ENCODE measurements at regions not wholly inside any gene's neighbourhood (a gene's known extent, or its start where the extent isn't known, plus 50 kb on each side); places are given as distances from the start of the nearest gene placed in this dataset.
"Not testable (repeated sequence)": the region's sequence is repeated elsewhere in the genome, so short reads cannot be mapped to it uniquely, and the experiment has no call there.

- not testable (repeated sequence) for DNase-seq (ENCODE audit: low read depth in 4 of 4, low spot score in 2 of 4)
Measured at GRCh38 chr21:5065240-5066211, 5455.9 kb upstream of the TPTE start.

GRCh38 chr21:5066682-5067251 lies 5454.6 kb upstream of the TPTE start:
- DNase-seq (ENCODE audit: low read depth in 4 of 4, low spot score in 2 of 4), result not testable (repeated sequence)

GRCh38 chr21:5067326-5068048 lies 5453.9 kb upstream of the TPTE start:
- DNase-seq (ENCODE audit: low read depth in 4 of 4, low spot score in 2 of 4), result not testable (repeated sequence)

GRCh38 chr21:5068649-5069048 lies 5452.7 kb upstream of the TPTE start:
- not testable (repeated sequence) for DNase-seq (ENCODE audit: low read depth in 4 of 4, low spot score in 2 of 4)

GRCh38 chr21:5071180-5071579 lies 5450.2 kb upstream of the TPTE start:
- not testable (repeated sequence) for DNase-seq (ENCODE audit: low read depth in 4 of 4, low spot score in 2 of 4)

- DNase-seq (ENCODE audit: low read depth in 4 of 4, low spot score in 2 of 4), result not testable (repeated sequence)
Measured at GRCh38 chr21:5076854-5077253, 5444.5 kb upstream of the TPTE start.

- DNase-seq (ENCODE audit: low read depth in 4 of 4, low spot score in 2 of 4), result not testable (repeated sequence)
Measured at GRCh38 chr21:5079361-5079760, 5442.0 kb upstream of the TPTE start.

- DNase-seq (ENCODE audit: low read depth in 4 of 4, low spot score in 2 of 4), result not testable (repeated sequence)
Measured at GRCh38 chr21:5080015-5080414, 5441.4 kb upstream of the TPTE start.

GRCh38 chr21:5084246-5084645 lies 5437.1 kb upstream of the TPTE start:
- DNase-seq (ENCODE audit: low read depth in 4 of 4, low spot score in 2 of 4), result not testable (repeated sequence)

GRCh38 chr21:5085456-5085855 lies 5435.9 kb upstream of the TPTE start:
- not testable (repeated sequence) for DNase-seq (ENCODE audit: low read depth in 4 of 4, low spot score in 2 of 4)

- DNase-seq (ENCODE audit: low read depth in 4 of 4, low spot score in 2 of 4), result not testable (repeated sequence)
Measured at GRCh38 chr21:5086416-5086815, 5435.0 kb upstream of the TPTE start.

GRCh38 chr21:5088820-5089219 lies 5432.6 kb upstream of the TPTE start:
- DNase-seq (ENCODE audit: low read depth in 4 of 4, low spot score in 2 of 4), result not testable (repeated sequence)

- not testable (repeated sequence) for DNase-seq (ENCODE audit: low read depth in 4 of 4, low spot score in 2 of 4)
Measured at GRCh38 chr21:5089399-5090089, 5431.8 kb upstream of the TPTE start.

GRCh38 chr21:5090132-5091079 lies 5431.0 kb upstream of the TPTE start:
- not testable (repeated sequence) for DNase-seq (ENCODE audit: low read depth in 4 of 4, low spot score in 2 of 4)

GRCh38 chr21:5091274-5091673 lies 5430.1 kb upstream of the TPTE start:
- DNase-seq (ENCODE audit: low read depth in 4 of 4, low spot score in 2 of 4), result not testable (repeated sequence)

GRCh38 chr21:5095628-5096027 lies 5425.8 kb upstream of the TPTE start:
- DNase-seq (ENCODE audit: low read depth in 4 of 4, low spot score in 2 of 4), result not testable (repeated sequence)

- DNase-seq (ENCODE audit: low read depth in 4 of 4, low spot score in 2 of 4), result not testable (repeated sequence)
Measured at GRCh38 chr21:5098010-5098743, 5423.2 kb upstream of the TPTE start.

- not testable (repeated sequence) for DNase-seq (ENCODE audit: low read depth in 4 of 4, low spot score in 2 of 4)
Measured at GRCh38 chr21:5100604-5101174, 5420.7 kb upstream of the TPTE start.
